H1 (cell line): ENCODE measurements at regions not wholly inside any gene's neighbourhood (a gene's known extent, or its start where the extent isn't known, plus 50 kb on each side); places are given as distances from the start of the nearest gene placed in this dataset.

ENCODE experiments used
- CTCF ChIA-PET: fragments of 300-600 bp; sonication (Branson Sonifier 250); formaldehyde crosslinking; loops from one replicate; lab custom pipeline; 2021; ENCODE audit not compliant: partially characterized antibody; lab: Charles Lee
- POLR2A ChIA-PET: fragments of 300-600 bp; sonication (Branson Sonifier 250); formaldehyde crosslinking; loops from one replicate; lab custom pipeline; 2021; ENCODE audit warnings: inconsistent platforms; ENCODE audit not compliant: partially characterized antibody; lab: Charles Lee
- DNase-seq, 2 experiments: peaks; one replicate each; pipeline versions ENCODE4 v3.0.0 to v3.0.0-alpha.2; 2010 to 2022; ENCODE audit warnings: low spot score in 2 of 2, low read depth in 1 of 2, mixed read lengths in 1 of 2
- FAIRE-seq: peaks from 2 replicates; lab custom pipeline; 2011; peaks lifted over from hg19 to GRCh38; lab: Jason Lieb, UNC
- H2AFZ ChIP-seq: 2 replicates; pipeline ENCODE4 v1.8.1; 2012; ENCODE audit warnings: low read length, inconsistent platforms
- H2AK5ac ChIP-seq: 2 replicates; pipeline ENCODE4 v1.6.1; 2013; ENCODE audit warnings: low read depth, low read length
- H2BK120ac ChIP-seq: replicated peaks from 2 replicates; pipeline ENCODE3; 2013; ENCODE audit warnings: low read depth, low read length, inconsistent platforms
- H2BK12ac ChIP-seq: 2 replicates; pipeline ENCODE4 v1.6.1; 2013; ENCODE audit warnings: low read depth, low read length
- H2BK15ac ChIP-seq: 2 replicates; pipeline ENCODE4 v1.6.1; 2013; ENCODE audit warnings: low read length
- H2BK20ac ChIP-seq: 2 replicates; pipeline ENCODE4 v1.6.1; 2013; ENCODE audit warnings: low read length
- H2BK5ac ChIP-seq: 2 replicates; pipeline ENCODE4 v1.6.1; 2013; ENCODE audit warnings: low read depth, low read length
- H3K14ac ChIP-seq: 2 replicates; pipeline ENCODE4 v1.6.1; 2013; ENCODE audit warnings: inconsistent platforms; ENCODE audit not compliant: insufficient read length
- H3K18ac ChIP-seq: 2 replicates; pipeline ENCODE4 v1.6.1; 2013; ENCODE audit warnings: low read length; ENCODE audit errors: extremely low read depth
- H3K23ac ChIP-seq: 2 replicates; pipeline ENCODE4 v1.6.1; 2013; ENCODE audit warnings: inconsistent platforms; ENCODE audit not compliant: insufficient read length
- H3K23me2 ChIP-seq: 2 replicates; pipeline ENCODE4 v1.6.1; 2013; ENCODE audit warnings: low read depth, low read length
- H3K27ac ChIP-seq: 2 replicates; pipeline ENCODE4 v1.6.1; 2011; ENCODE audit warnings: low read depth, low read length, inconsistent platforms
- H3K27me3 ChIP-seq, 4 experiments: replicated peaks in 1 of 4; 1 replicate in 1 of 4; 2 replicates in 3 of 4; pipeline versions ENCODE4 v1.6.1 to v1.8.1; 2011 to 2013; ENCODE audit warnings: low read length in 3 of 4, mild to moderate bottlenecking in 3 of 4, inconsistent platforms in 2 of 4, mixed read lengths in 2 of 4, moderate library complexity in 1 of 4; ENCODE audit not compliant: control insufficient read depth in 3 of 4, insufficient read depth in 3 of 4; ENCODE audit errors: extremely low read depth in 1 of 4
- H3K36me3 ChIP-seq, 4 experiments: 2 replicates each; pipeline versions ENCODE4 v1.6.1 to v1.8.1; 2011 to 2013; ENCODE audit warnings: mild to moderate bottlenecking in 4 of 4, low read length in 3 of 4, moderate library complexity in 2 of 4, control low read depth in 1 of 4, inconsistent platforms in 1 of 4; ENCODE audit not compliant: insufficient read depth in 4 of 4, control insufficient read depth in 2 of 4
- H3K4ac ChIP-seq: replicated peaks from 2 replicates; pipeline ENCODE3; 2013; ENCODE audit warnings: low read length, low read depth, mixed read lengths, inconsistent platforms; ENCODE audit not compliant: insufficient read length
- H3K4me1 ChIP-seq, 4 experiments: replicated peaks in 1 of 4; 1 replicate in 1 of 4; 2 replicates in 3 of 4; pipeline versions ENCODE4 v1.6.1 to v1.8.1; 2011 to 2013; ENCODE audit warnings: low read length in 3 of 4, inconsistent platforms in 2 of 4, mixed read lengths in 1 of 4; ENCODE audit not compliant: insufficient read depth in 4 of 4, control insufficient read depth in 3 of 4
- H3K4me2 ChIP-seq, 2 experiments: 2 replicates each; pipeline versions ENCODE4 v1.6.1 to v1.8.1; 2011 to 2013; ENCODE audit warnings: low read depth in 2 of 2, low read length in 2 of 2, control low read depth in 1 of 2, inconsistent platforms in 1 of 2, mild to moderate bottlenecking in 1 of 2; ENCODE audit not compliant: insufficient read depth in 1 of 2
- H3K4me3 ChIP-seq, 4 experiments: fragments of 200-600, 300-600 bp in 1 of 4; sonication (generic), shearing (Covaris generic), sonication (Bioruptor Twin) in 1 of 4; 2 replicates each; pipeline versions ENCODE4 v1.5.1 to v1.8.1; 2011 to 2016; ENCODE audit warnings: low read length in 4 of 4, low read depth in 3 of 4, control low read depth in 2 of 4, inconsistent platforms in 2 of 4, mild to moderate bottlenecking in 2 of 4, mixed read lengths in 1 of 4, moderate library complexity in 1 of 4; ENCODE audit not compliant: insufficient read depth in 2 of 4; ENCODE audit errors: extremely low read depth in 1 of 4
- H3K56ac ChIP-seq: replicated peaks from 2 replicates; pipeline ENCODE3; 2013; ENCODE audit warnings: low read depth, mild to moderate bottlenecking, mixed read lengths, low read length, inconsistent platforms; ENCODE audit not compliant: insufficient read length
- H3K79me1 ChIP-seq: 2 replicates; pipeline ENCODE4 v1.6.1; 2013; ENCODE audit warnings: low read depth, low read length, control low read depth
- H3K79me2 ChIP-seq, 2 experiments: 2 replicates each; pipeline versions ENCODE4 v1.6.1 to v1.8.1; 2012 to 2013; ENCODE audit warnings: low read length in 2 of 2, mild to moderate bottlenecking in 2 of 2, inconsistent platforms in 1 of 2; ENCODE audit not compliant: insufficient read depth in 2 of 2, control insufficient read depth in 1 of 2
- H3K9ac ChIP-seq, 4 experiments: replicated peaks in 1 of 4; 1 replicate in 1 of 4; 2 replicates in 3 of 4; pipeline versions ENCODE4 v1.6.1 to v1.8.1; 2011 to 2013; ENCODE audit warnings: low read depth in 3 of 4, low read length in 3 of 4, control low read depth in 2 of 4, mild to moderate bottlenecking in 2 of 4, moderate library complexity in 2 of 4, inconsistent platforms in 1 of 4; ENCODE audit errors: extremely low read depth in 1 of 4
- H3K9me3 ChIP-seq, 2 experiments: 2 replicates each; pipeline versions ENCODE4 v1.6.1 to v1.8.1; 2012 to 2013; ENCODE audit warnings: mild to moderate bottlenecking in 2 of 2, moderate library complexity in 2 of 2, control low read depth in 1 of 2, inconsistent platforms in 1 of 2, low read depth in 1 of 2, low read length in 1 of 2, mixed read lengths in 1 of 2; ENCODE audit not compliant: insufficient read depth in 2 of 2
- H4K20me1 ChIP-seq, 2 experiments: replicated peaks in 1 of 2; 2 replicates each; pipeline versions ENCODE3 to v1.8.1; 2011 to 2013; ENCODE audit warnings: inconsistent platforms in 2 of 2, low read length in 2 of 2, mild to moderate bottlenecking in 1 of 2; ENCODE audit not compliant: insufficient read depth in 2 of 2, control insufficient read depth in 1 of 2
- H4K5ac ChIP-seq: 2 replicates; pipeline ENCODE4 v1.6.1; 2013; ENCODE audit warnings: low read length, low read depth, mixed read lengths, inconsistent platforms; ENCODE audit not compliant: insufficient read length
- H4K8ac ChIP-seq: 2 replicates; pipeline ENCODE4 v1.8.0; 2013; ENCODE audit warnings: mild to moderate bottlenecking, moderate library complexity, low read length, inconsistent platforms; ENCODE audit not compliant: insufficient read depth; ENCODE audit errors: extremely low read depth
- H4K91ac ChIP-seq: replicated peaks from 2 replicates; pipeline ENCODE3; 2013; ENCODE audit warnings: low read length, mixed read lengths, inconsistent platforms; ENCODE audit not compliant: insufficient read length
- BCL11A ChIP-seq, 2 experiments: IDR thresholded peaks; one replicate each; pipeline ENCODE4 v1.6.1; 2011; ENCODE audit warnings: low read depth in 2 of 2, low read length in 2 of 2, mild to moderate bottlenecking in 2 of 2
- BRCA1 ChIP-seq: IDR thresholded peaks from 2 replicates; pipeline ENCODE4 v1.6.1; 2012; ENCODE audit warnings: low read depth, low read length, improper control_type of control experiment
- HDAC6 ChIP-seq: IDR thresholded peaks from one replicate; pipeline ENCODE4 v1.7.1; 2012; ENCODE audit warnings: low read depth, mild to moderate bottlenecking, inconsistent platforms, low read length, moderate library complexity
- RAD21 ChIP-seq, 2 experiments: IDR thresholded peaks in 1 of 2; conservative IDR thresholded peaks in 1 of 2; 2 replicates each; pipeline ENCODE4 v1.6.1; 2011; ENCODE audit warnings: low read depth in 2 of 2, low read length in 2 of 2, improper control_type of control experiment in 1 of 2, inconsistent platforms in 1 of 2, mild to moderate bottlenecking in 1 of 2, moderate library complexity in 1 of 2
- RBBP5 ChIP-seq: IDR thresholded peaks from 2 replicates; pipeline ENCODE4 v1.7.1; 2012; ENCODE audit warnings: low read depth, mild to moderate bottlenecking, inconsistent platforms, low read length, moderate library complexity, borderline replicate concordance
- SRF ChIP-seq: IDR thresholded peaks from 2 replicates; pipeline ENCODE4 v1.6.1; 2011; ENCODE audit warnings: mild to moderate bottlenecking, low read depth, low read length, moderate library complexity
- TAF7 ChIP-seq: optimal IDR thresholded peaks from 2 replicates; pipeline ENCODE3; 2011; ENCODE audit warnings: low read depth, mild to moderate bottlenecking, inconsistent platforms, low read length, moderate library complexity, borderline replicate concordance
- USF2 ChIP-seq: IDR thresholded peaks from 2 replicates; pipeline ENCODE4 v1.6.1; 2011; ENCODE audit warnings: low read length, improper control_type of control experiment
- ZNF274 ChIP-seq: IDR thresholded peaks from 2 replicates; pipeline ENCODE4 v1.7.0; 2012; ENCODE audit warnings: low read length, borderline replicate concordance; ENCODE audit errors: extremely low read depth
- WGBS, 2 experiments: shearing (Covaris generic) in 1 of 2; methylation state at CpG; one replicate each; pipeline versions ENCODE4 v1.1.6 to v1.1.7; 2013 to 2015; ENCODE audit warnings: low lambda C conversion rate in 2 of 2, mixed read lengths in 2 of 2, inconsistent platforms in 1 of 2, low coverage in 1 of 2, missing lambda C conversion rate in 1 of 2; ENCODE audit not compliant: insufficient replicate concordance in 2 of 2, insufficient coverage in 1 of 2, insufficient read length in 1 of 2; ENCODE audit errors: extremely low coverage in 1 of 2, missing lambda C conversion rate in 1 of 2; 5-methylcytosine and 5-hydroxymethylcytosine counted together

- no peak overlapping the region for H2BK20ac ChIP-seq
- ChIA-PET POLR2A (no interaction called here), CTCF (interaction anchor here (0.7 to 3.8 kb wide), 3 partner anchors 10 to 394 kb away, joined by 3 to 15 read pairs (median 4); no protein-coding TSS in a partner anchor)
- no peak for DNase-seq
- H4K5ac ChIP-seq = no peak overlapping the region
- H3K27me3 ChIP-seq = peaks cover 0 to 11% (median 1%) of the 10 kb centered on the region in 4 experiments; a peak in 3 of 7 replicates
- no peaks in the 10 kb centered on the region for H3K79me1 ChIP-seq
- no peak overlapping the region for H3K23ac ChIP-seq
- no peak overlapping the region for H3K14ac ChIP-seq
- no peak overlapping the region for H3K56ac ChIP-seq
- no peaks in the 10 kb centered on the region; a peak in 1 of 7 replicates for H3K4me1 ChIP-seq
- H2BK12ac ChIP-seq = no peak overlapping the region
- TF ChIP-seq RAD21 (IDR thresholded peaks at IDR 0.05 in 1 of 2, conservative IDR thresholded peaks at IDR 0.05 in 1 of 2; ENCODE audit: low read depth in 2 of 2, low read length in 2 of 2) (no peak), RBBP5 (no peak), ZNF274 (no peak), TAF7 (no peak), BCL11A (IDR thresholded peaks at IDR 0.05; ENCODE audit: low read depth in 2 of 2, low read length in 2 of 2) (no peak), SRF (no peak), BRCA1 (no peak), USF2 (no peak), HDAC6 (no peak)
- TF ChIP-seq, all 59 proteins: peak for 0
- H3K9me3 ChIP-seq = no peaks in the 10 kb centered on the region
- H3K79me2 ChIP-seq = no peaks in the 10 kb centered on the region
- no peak overlapping the region for H4K8ac ChIP-seq
- no peak overlapping the region for H3K4me2 ChIP-seq
- H4K91ac ChIP-seq = no peak overlapping the region
- FAIRE-seq = no peak
- H4K20me1 ChIP-seq = no peaks in the 10 kb centered on the region
- H2AFZ ChIP-seq = no peak overlapping the region
- H3K27ac ChIP-seq = no peak overlapping the region
- WGBS, 2 experiments = 100% methylated on average over 1 of the region's 1 CpG; no CpG with 5 or more reads in 1 of the 2 experiments
- H2BK120ac ChIP-seq = no peak overlapping the region
- H3K18ac ChIP-seq = no peak overlapping the region
- H2BK15ac ChIP-seq = no peak overlapping the region
- no peaks in the 10 kb centered on the region for H3K23me2 ChIP-seq
- no peaks in the 10 kb centered on the region for H3K36me3 ChIP-seq
- no peak overlapping the region for H3K4me3 ChIP-seq
- no peak overlapping the region for H3K4ac ChIP-seq
- no peak overlapping the region for H2BK5ac ChIP-seq
- H3K9ac ChIP-seq = no peak overlapping the region
- H2AK5ac ChIP-seq = no peak overlapping the region
Measured at GRCh38 chr1:209046058-209046417, 537.5 kb upstream of the CAMK1G start.
